Eye (tissue), 1 donor: ENCODE measurements at regions not wholly inside any gene's neighbourhood (a gene's known extent, or its start where the extent isn't known, plus 50 kb on each side); places are given as distances from the start of the nearest gene placed in this dataset.

Source experiments
- DNase-seq: peaks from one replicate; pipeline ENCODE4 v3.0.0-alpha.2; 2015

- no peak for DNase-seq
Measured at GRCh38 chr19:28497137-28497536, 715.8 kb downstream of the UQCRFS1 start.

GRCh38 chr19:28495046-28495445 is 717.9 kb downstream of the UQCRFS1 start:
- DNase-seq, result no peak

GRCh38 chr19:28494461-28494860 is 718.5 kb downstream of the UQCRFS1 start:
- peak; percentile 39 for DNase-seq

- DNase-seq, result peak; percentile 57
Measured at GRCh38 chr19:28493884-28494283, 719.1 kb downstream of the UQCRFS1 start.

GRCh38 chr19:28492621-28493020 is 720.3 kb downstream of the UQCRFS1 start:
- DNase-seq, result no peak

GRCh38 chr19:28492201-28492600 is 720.8 kb downstream of the UQCRFS1 start:
- no peak for DNase-seq

- no peak for DNase-seq
Measured at GRCh38 chr19:28489776-28490175, 723.2 kb downstream of the UQCRFS1 start.

- DNase-seq, result no peak
Measured at GRCh38 chr19:28489126-28489660, 723.8 kb downstream of the UQCRFS1 start.

- no peak for DNase-seq
Measured at GRCh38 chr19:28487999-28488398, 725.0 kb downstream of the UQCRFS1 start.

GRCh38 chr19:28486926-28487325 is 726.0 kb downstream of the UQCRFS1 start:
- DNase-seq, result no peak

- no peak for DNase-seq
Measured at GRCh38 chr19:28486473-28486872, 726.5 kb downstream of the UQCRFS1 start.

- no peak for DNase-seq
Measured at GRCh38 chr19:28485292-28485691, 727.7 kb downstream of the UQCRFS1 start.

GRCh38 chr19:28483197-28483596 is 729.8 kb downstream of the UQCRFS1 start:
- no peak for DNase-seq

- no peak for DNase-seq
Measured at GRCh38 chr19:28482221-28482620, 730.7 kb downstream of the UQCRFS1 start.

- DNase-seq, result no peak
Measured at GRCh38 chr19:28481674-28482073, 731.3 kb downstream of the UQCRFS1 start.

GRCh38 chr19:28475525-28475924 is 737.4 kb downstream of the UQCRFS1 start:
- no peak for DNase-seq

- no peak for DNase-seq
Measured at GRCh38 chr19:28472843-28473242, 740.1 kb downstream of the UQCRFS1 start.

- DNase-seq, result no peak
Measured at GRCh38 chr19:28471731-28472510, 741.0 kb downstream of the UQCRFS1 start.

GRCh38 chr19:28469544-28469943 is 743.4 kb downstream of the UQCRFS1 start:
- DNase-seq, result no peak

GRCh38 chr19:28468701-28469459 is 744.1 kb downstream of the UQCRFS1 start:
- peak; percentile 42 for DNase-seq

- peak; percentile 88 for DNase-seq
Measured at GRCh38 chr19:28466107-28467045, 746.6 kb downstream of the UQCRFS1 start.

- DNase-seq, result no peak
Measured at GRCh38 chr19:28465371-28466086, 747.4 kb downstream of the UQCRFS1 start.
